Astrocyte of the cerebellum (primary cell): ENCODE measurements at regions not wholly inside any gene's neighbourhood (a gene's known extent, or its start where the extent isn't known, plus 50 kb on each side); places are given as distances from the start of the nearest gene placed in this dataset.

Experiments used
- DNase-seq: peaks from one replicate; pipeline ENCODE4 v3.0.0-alpha.2; 2011; ENCODE audit warnings: low read depth
- H3K4me3 ChIP-seq: 2 replicates; pipeline ENCODE4 v1.5.1; 2011; ENCODE audit warnings: mild to moderate bottlenecking, low read depth, low read length, moderate library complexity
- CTCF ChIP-seq: IDR thresholded peaks from 2 replicates; pipeline ENCODE4 v1.5.1; 2012; ENCODE audit warnings: low read length, low read depth, moderate library complexity, mild to moderate bottlenecking; ENCODE audit errors: missing control alignments
- in situ Hi-C: cut with HindIII; loops from 2 replicates; pipeline ENCODE4 v1.10.0; 2017; ENCODE audit warnings: low sequenced_read_pairs

- in situ Hi-C loops = no loop called here
- no peak for TF ChIP-seq CTCF
- no peak overlapping the region for H3K4me3 ChIP-seq
- no peak for DNase-seq
These were observed 653.6 kb upstream of the CNTNAP5 start for GRCh38 chr2:123371535-123371934.

- in situ Hi-C loops = no loop called here
- DNase-seq = no peak
- no peak overlapping the region for H3K4me3 ChIP-seq
- TF ChIP-seq CTCF = no peak
These were observed 644.6 kb upstream of the CNTNAP5 start for GRCh38 chr2:123380370-123380935.

- in situ Hi-C loops = no loop called here
- no peak for TF ChIP-seq CTCF
These were observed 609.4 kb upstream of the CNTNAP5 start for GRCh38 chr2:123415678-123416077.

GRCh38 chr2:123419976-123420375 is 605.1 kb upstream of the CNTNAP5 start:
- TF ChIP-seq CTCF = no peak
- no peak for DNase-seq
- in situ Hi-C loops = no loop called here
- no peak overlapping the region for H3K4me3 ChIP-seq

More at GRCh38 chr2:123415678-123416077, 609.4 kb upstream of the CNTNAP5 start:
- no peak for DNase-seq
- no peak overlapping the region for H3K4me3 ChIP-seq

GRCh38 chr2:123434546-123435395 is 590.3 kb upstream of the CNTNAP5 start:
- in situ Hi-C loops = no loop called here
- TF ChIP-seq CTCF = no peak
- H3K4me3 ChIP-seq = no peak overlapping the region
- DNase-seq = no peak

- TF ChIP-seq CTCF = no peak
- DNase-seq = no peak
- in situ Hi-C loops = no loop called here
- no peak overlapping the region for H3K4me3 ChIP-seq
These were observed 586.8 kb upstream of the CNTNAP5 start for GRCh38 chr2:123438251-123438650.
